Fibroblast of lung (primary cell): ENCODE measurements at regions not wholly inside any gene's neighbourhood (a gene's known extent, or its start where the extent isn't known, plus 50 kb on each side); places are given as distances from the start of the nearest gene placed in this dataset.

Experiments used
- CTCF ChIP-seq, 2 donors: IDR thresholded peaks in 1 of 2; conservative IDR thresholded peaks in 1 of 2; 1 replicate in 1 of 2; 2 replicates in 1 of 2; pipeline ENCODE4 v1.5.1; 2011 to 2012; ENCODE audit warnings: low read length in 2 of 2, control low read depth in 1 of 2, inconsistent platforms in 1 of 2, low read depth in 1 of 2, mild to moderate bottlenecking in 1 of 2
- EZH2 ChIP-seq: IDR thresholded peaks from 2 replicates; pipeline ENCODE4 v1.5.1; 2012; ENCODE audit warnings: low read length, control low read depth, mild to moderate bottlenecking; ENCODE audit errors: missing control alignments

- TF ChIP-seq CTCF (conservative IDR thresholded peaks at IDR 0.05 in 1 of 2, IDR thresholded peaks at IDR 0.05 in 1 of 2; ENCODE audit: low read depth in 1 of 2, low read length in 2 of 2), result no peak
- TF ChIP-seq EZH2, result no peak
Measured at GRCh38 chr9:11318946-11319345, 706.1 kb upstream of the PTPRD start.
